ENCODE measurements at regions not wholly inside any gene's neighbourhood (a gene's known extent, or its start where the extent isn't known, plus 50 kb on each side); places are given as distances from the start of the nearest gene placed in this dataset.
"Not testable (repeated sequence)": the region's sequence is repeated elsewhere in the genome, so short reads cannot be mapped to it uniquely, and the experiment has no call there.

- DNase-seq (ENCODE audit: low spot score), result no peak
Measured at GRCh38 chr10:27344568-27345454, 104.2 kb upstream of the ACBD5 start.

GRCh38 chr10:27341001-27341400, 100.4 kb upstream of the ACBD5 start:
- DNase-seq (ENCODE audit: low spot score), result no peak

- not testable (repeated sequence) for DNase-seq (ENCODE audit: low spot score)
Measured at GRCh38 chr10:27335246-27335645, 94.6 kb upstream of the ACBD5 start.

GRCh38 chr10:27330074-27330473, 89.5 kb upstream of the ACBD5 start:
- no peak for DNase-seq (ENCODE audit: low spot score)

GRCh38 chr10:27328946-27329345, 88.3 kb upstream of the ACBD5 start:
- no peak for DNase-seq (ENCODE audit: low spot score)

GRCh38 chr10:27326748-27327147, 86.2 kb upstream of the ACBD5 start:
- DNase-seq (ENCODE audit: low spot score), result not testable (repeated sequence)

- DNase-seq (ENCODE audit: low spot score), result peak; percentile 71
Measured at GRCh38 chr10:27319752-27320431, 79.3 kb upstream of the ACBD5 start.

- not testable (repeated sequence) for DNase-seq (ENCODE audit: low spot score)
Measured at GRCh38 chr10:27319139-27319538, 78.5 kb upstream of the ACBD5 start.

GRCh38 chr10:27315082-27315481, 74.5 kb upstream of the ACBD5 start:
- not testable (repeated sequence) for DNase-seq (ENCODE audit: low spot score)

- not testable (repeated sequence) for DNase-seq (ENCODE audit: low spot score)
Measured at GRCh38 chr10:27313586-27313985, 73.0 kb upstream of the ACBD5 start.

GRCh38 chr10:27312854-27313253, 72.3 kb upstream of the ACBD5 start:
- no peak for DNase-seq (ENCODE audit: low spot score)

- DNase-seq (ENCODE audit: low spot score), result not testable (repeated sequence)
Measured at GRCh38 chr10:27311809-27312208, 71.2 kb upstream of the ACBD5 start.

GRCh38 chr10:27298522-27298850, 57.9 kb upstream of the ACBD5 start:
- DNase-seq (ENCODE audit: low spot score), result not testable (repeated sequence)

- DNase-seq (ENCODE audit: low spot score), result no peak
Measured at GRCh38 chr10:27297844-27298521, 57.4 kb upstream of the ACBD5 start.

- not testable (repeated sequence) for DNase-seq (ENCODE audit: low spot score)
Measured at GRCh38 chr10:27296285-27296684, 55.7 kb upstream of the ACBD5 start.

- DNase-seq (ENCODE audit: low spot score), result not testable (repeated sequence)
Measured at GRCh38 chr10:27291253-27291895, 50.8 kb upstream of the ACBD5 start.

Measured in iPS-NIHi11 (cell line).